K562 (cell line): ENCODE measurements at regions not wholly inside any gene's neighbourhood (a gene's known extent, or its start where the extent isn't known, plus 50 kb on each side); places are given as distances from the start of the nearest gene placed in this dataset.

ENCODE experiments used
- MLLT1 ChIP-seq, 2 experiments: fragments of 450-650 bp; IDR thresholded peaks; 2 replicates each; pipeline ENCODE4 v1.6.1; 2016
- ZNF407 ChIP-seq: fragments of 450-650 bp; IDR thresholded peaks from 2 replicates; pipeline ENCODE4 v1.6.1; 2016; ENCODE audit warnings: low read depth

GRCh38 chr9:124196814-124197176, 61.0 kb upstream of the NEK6 start (continued):
- TF ChIP-seq ZNF407 (no peak), MLLT1 (IDR thresholded peaks at IDR 0.05) (no peak)
